GM23338 (cell line): ENCODE measurements at regions not wholly inside any gene's neighbourhood (a gene's known extent, or its start where the extent isn't known, plus 50 kb on each side); places are given as distances from the start of the nearest gene placed in this dataset.

ENCODE experiments used
- JUNB ChIP-seq: IDR thresholded peaks from one replicate; pipeline ENCODE4 v1.6.1; 2016; ENCODE audit warnings: antibody characterized with exemption; ENCODE audit not compliant: unreplicated experiment
- POLR2AphosphoS5 ChIP-seq: IDR thresholded peaks from 2 replicates; pipeline ENCODE4 v1.6.1; 2016; ENCODE audit warnings: antibody characterized with exemption, low read depth
- TF ChIP-seq, protein P1 (sequence below): fragments of 250-450 bp; sonication (Bioruptor Pico); IDR thresholded peaks from 2 replicates; pipeline ENCODE4 v1.5.0; 2020; ENCODE audit warnings: mild to moderate bottlenecking, moderate library complexity
- TF ChIP-seq, protein P2 (sequence below): IDR thresholded peaks from 2 replicates; pipeline ENCODE4 v1.6.1; 2016; ENCODE audit warnings: antibody characterized with exemption
- TF ChIP-seq, protein P3 (sequence below), 2 experiments: fragments of 200-600 bp in 1 of 2; sonication (generic) in 1 of 2; conservative IDR thresholded peaks; 2 replicates each; pipeline versions ENCODE4 v1.5.1 to v1.6.1; 2016 to 2017; ENCODE audit warnings: antibody characterized with exemption in 2 of 2, low read depth in 2 of 2, mild to moderate bottlenecking in 2 of 2, moderate library complexity in 1 of 2

DNA sequence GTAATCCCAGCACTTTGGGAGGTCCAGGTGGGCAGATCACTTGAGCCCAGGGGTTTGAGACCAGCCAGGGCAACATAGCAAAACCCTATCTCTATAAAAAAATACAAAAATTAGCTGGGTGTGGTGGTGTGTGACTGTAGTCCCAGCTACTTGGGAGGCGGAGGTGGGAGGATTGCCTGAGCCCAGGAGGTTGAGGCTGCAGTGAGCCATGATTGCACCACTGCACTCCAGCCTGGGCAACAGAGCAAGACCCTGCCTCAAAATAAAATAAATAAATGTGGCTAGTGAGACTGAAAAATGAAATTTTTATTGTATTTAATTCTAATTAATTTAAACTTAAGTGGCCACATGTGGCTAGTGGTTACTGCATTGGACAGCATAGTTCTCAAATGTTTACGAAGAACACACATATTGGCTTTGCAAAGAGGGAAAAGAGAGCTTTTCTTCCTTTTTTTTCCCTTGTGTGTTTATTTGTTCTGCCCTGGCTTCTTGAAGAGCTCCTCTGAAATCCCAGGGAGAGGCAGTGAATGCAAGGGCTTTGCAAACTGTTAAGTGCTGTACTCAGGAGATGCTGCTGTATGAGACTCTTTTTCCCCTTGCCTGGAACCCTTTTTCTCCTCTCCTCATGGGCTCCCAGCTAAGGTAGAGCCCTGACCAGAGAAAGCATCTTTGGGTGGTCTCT lies 59.0 kb upstream of the RPL11 start (continued):
- TF ChIP-seq, protein P1, sequence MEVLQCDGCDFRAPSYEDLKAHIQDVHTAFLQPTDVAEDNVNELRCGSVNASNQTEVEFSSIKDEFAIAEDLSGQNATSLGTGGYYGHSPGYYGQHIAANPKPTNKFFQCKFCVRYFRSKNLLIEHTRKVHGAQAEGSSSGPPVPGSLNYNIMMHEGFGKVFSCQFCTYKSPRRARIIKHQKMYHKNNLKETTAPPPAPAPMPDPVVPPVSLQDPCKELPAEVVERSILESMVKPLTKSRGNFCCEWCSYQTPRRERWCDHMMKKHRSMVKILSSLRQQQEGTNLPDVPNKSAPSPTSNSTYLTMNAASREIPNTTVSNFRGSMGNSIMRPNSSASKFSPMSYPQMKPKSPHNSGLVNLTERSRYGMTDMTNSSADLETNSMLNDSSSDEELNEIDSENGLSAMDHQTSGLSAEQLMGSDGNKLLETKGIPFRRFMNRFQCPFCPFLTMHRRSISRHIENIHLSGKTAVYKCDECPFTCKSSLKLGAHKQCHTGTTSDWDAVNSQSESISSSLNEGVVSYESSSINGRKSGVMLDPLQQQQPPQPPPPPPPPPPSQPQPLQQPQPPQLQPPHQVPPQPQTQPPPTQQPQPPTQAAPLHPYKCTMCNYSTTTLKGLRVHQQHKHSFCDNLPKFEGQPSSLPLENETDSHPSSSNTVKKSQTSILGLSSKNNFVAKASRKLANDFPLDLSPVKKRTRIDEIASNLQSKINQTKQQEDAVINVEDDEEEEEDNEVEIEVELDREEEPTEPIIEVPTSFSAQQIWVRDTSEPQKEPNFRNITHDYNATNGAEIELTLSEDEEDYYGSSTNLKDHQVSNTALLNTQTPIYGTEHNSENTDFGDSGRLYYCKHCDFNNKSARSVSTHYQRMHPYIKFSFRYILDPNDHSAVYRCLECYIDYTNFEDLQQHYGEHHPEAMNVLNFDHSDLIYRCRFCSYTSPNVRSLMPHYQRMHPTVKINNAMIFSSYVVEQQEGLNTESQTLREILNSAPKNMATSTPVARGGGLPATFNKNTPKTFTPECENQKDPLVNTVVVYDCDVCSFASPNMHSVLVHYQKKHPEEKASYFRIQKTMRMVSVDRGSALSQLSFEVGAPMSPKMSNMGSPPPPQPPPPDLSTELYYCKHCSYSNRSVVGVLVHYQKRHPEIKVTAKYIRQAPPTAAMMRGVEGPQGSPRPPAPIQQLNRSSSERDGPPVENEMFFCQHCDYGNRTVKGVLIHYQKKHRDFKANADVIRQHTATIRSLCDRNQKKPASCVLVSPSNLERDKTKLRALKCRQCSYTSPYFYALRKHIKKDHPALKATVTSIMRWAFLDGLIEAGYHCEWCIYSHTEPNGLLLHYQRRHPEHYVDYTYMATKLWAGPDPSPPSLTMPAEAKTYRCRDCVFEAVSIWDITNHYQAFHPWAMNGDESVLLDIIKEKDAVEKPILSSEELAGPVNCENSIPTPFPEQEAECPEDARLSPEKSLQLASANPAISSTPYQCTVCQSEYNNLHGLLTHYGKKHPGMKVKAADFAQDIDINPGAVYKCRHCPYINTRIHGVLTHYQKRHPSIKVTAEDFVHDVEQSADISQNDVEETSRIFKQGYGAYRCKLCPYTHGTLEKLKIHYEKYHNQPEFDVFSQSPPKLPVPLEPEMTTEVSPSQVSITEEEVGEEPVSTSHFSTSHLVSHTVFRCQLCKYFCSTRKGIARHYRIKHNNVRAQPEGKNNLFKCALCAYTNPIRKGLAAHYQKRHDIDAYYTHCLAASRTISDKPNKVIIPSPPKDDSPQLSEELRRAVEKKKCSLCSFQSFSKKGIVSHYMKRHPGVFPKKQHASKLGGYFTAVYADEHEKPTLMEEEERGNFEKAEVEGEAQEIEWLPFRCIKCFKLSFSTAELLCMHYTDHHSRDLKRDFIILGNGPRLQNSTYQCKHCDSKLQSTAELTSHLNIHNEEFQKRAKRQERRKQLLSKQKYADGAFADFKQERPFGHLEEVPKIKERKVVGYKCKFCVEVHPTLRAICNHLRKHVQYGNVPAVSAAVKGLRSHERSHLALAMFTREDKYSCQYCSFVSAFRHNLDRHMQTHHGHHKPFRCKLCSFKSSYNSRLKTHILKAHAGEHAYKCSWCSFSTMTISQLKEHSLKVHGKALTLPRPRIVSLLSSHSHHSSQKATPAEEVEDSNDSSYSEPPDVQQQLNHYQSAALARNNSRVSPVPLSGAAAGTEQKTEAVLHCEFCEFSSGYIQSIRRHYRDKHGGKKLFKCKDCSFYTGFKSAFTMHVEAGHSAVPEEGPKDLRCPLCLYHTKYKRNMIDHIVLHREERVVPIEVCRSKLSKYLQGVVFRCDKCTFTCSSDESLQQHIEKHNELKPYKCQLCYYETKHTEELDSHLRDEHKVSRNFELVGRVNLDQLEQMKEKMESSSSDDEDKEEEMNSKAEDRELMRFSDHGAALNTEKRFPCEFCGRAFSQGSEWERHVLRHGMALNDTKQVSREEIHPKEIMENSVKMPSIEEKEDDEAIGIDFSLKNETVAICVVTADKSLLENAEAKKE (CRISPR knock-in tag), result no peak
- TF ChIP-seq, protein P2, sequence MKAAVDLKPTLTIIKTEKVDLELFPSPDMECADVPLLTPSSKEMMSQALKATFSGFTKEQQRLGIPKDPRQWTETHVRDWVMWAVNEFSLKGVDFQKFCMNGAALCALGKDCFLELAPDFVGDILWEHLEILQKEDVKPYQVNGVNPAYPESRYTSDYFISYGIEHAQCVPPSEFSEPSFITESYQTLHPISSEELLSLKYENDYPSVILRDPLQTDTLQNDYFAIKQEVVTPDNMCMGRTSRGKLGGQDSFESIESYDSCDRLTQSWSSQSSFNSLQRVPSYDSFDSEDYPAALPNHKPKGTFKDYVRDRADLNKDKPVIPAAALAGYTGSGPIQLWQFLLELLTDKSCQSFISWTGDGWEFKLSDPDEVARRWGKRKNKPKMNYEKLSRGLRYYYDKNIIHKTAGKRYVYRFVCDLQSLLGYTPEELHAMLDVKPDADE, result no peak
- TF ChIP-seq, protein P3, sequence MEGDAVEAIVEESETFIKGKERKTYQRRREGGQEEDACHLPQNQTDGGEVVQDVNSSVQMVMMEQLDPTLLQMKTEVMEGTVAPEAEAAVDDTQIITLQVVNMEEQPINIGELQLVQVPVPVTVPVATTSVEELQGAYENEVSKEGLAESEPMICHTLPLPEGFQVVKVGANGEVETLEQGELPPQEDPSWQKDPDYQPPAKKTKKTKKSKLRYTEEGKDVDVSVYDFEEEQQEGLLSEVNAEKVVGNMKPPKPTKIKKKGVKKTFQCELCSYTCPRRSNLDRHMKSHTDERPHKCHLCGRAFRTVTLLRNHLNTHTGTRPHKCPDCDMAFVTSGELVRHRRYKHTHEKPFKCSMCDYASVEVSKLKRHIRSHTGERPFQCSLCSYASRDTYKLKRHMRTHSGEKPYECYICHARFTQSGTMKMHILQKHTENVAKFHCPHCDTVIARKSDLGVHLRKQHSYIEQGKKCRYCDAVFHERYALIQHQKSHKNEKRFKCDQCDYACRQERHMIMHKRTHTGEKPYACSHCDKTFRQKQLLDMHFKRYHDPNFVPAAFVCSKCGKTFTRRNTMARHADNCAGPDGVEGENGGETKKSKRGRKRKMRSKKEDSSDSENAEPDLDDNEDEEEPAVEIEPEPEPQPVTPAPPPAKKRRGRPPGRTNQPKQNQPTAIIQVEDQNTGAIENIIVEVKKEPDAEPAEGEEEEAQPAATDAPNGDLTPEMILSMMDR (conservative IDR thresholded peaks at IDR 0.05; ENCODE audit: low read depth in 2 of 2), result no peak
- TF ChIP-seq POLR2AphosphoS5 (no peak), JUNB (no peak)
